ENCODE measurements at regions not wholly inside any gene's neighbourhood (a gene's known extent, or its start where the extent isn't known, plus 50 kb on each side); places are given as distances from the start of the nearest gene placed in this dataset.

DNA sequence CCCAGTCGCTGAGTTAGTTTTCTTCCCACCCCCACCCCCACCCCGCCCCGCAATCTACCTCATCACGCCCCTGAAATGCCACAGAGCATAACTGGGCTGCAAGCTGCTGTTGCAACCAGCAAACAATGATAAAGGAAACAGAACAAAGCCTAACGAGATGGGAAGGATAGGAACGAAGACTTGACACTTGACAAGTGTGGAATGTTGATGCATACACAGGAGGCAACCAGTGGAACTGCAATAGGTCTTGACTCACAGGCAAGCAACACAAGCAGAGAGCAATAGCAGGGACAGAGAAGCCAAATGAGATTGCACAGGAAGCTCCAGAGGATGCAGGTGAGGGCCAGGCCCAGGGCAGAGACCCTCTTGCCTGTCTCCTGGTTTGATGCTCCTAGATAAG, 225.9 kb downstream of the IGSF11 start:
- TF ChIP-seq SNAI2 (CRISPR knock-in tag; IDR thresholded peaks at IDR 0.05): no peak
- no peak for TF ChIP-seq ZFP30 (CRISPR knock-in tag; IDR thresholded peaks at IDR 0.05)
- TF ChIP-seq PATZ1 (CRISPR knock-in tag; IDR thresholded peaks at IDR 0.05; ENCODE audit: borderline replicate concordance): no peak

Measured in SK-N-SH treated with all-trans-retinoic acid at 6 μM for 48 hours (cell line).